ENCODE measurements at regions not wholly inside any gene's neighbourhood (a gene's known extent, or its start where the extent isn't known, plus 50 kb on each side); places are given as distances from the start of the nearest gene placed in this dataset.

DNA sequence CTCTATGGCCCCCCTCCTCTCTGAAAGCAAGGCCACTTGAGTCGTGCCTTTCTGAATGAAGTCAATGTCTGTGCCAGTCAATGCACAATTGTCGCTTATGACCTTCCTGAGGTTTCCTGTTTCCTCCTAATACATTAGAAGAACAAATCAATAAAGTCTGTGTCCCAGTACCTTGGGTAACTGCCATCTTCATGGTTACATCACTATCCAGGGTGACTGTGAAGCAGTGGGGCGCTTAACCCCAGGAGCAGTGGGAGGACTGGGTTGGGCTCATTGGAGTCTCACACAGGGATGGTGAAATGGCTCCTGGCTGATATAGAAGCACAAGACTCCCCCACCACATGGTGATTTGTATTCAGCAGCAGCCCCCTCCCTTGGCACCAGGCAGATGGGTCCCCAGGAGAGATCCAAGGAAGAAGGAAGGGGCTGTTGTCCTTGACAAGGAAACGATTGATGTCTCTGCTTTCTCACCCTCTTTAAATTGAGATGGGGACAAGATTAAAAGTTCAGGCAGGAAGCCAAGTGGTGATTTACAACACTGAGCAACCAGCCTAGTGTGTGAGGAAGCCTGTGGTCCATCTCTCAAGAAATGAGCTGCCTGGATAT, 261.9 kb upstream of the ZNF462 start:
- TF ChIP-seq, protein P1, sequence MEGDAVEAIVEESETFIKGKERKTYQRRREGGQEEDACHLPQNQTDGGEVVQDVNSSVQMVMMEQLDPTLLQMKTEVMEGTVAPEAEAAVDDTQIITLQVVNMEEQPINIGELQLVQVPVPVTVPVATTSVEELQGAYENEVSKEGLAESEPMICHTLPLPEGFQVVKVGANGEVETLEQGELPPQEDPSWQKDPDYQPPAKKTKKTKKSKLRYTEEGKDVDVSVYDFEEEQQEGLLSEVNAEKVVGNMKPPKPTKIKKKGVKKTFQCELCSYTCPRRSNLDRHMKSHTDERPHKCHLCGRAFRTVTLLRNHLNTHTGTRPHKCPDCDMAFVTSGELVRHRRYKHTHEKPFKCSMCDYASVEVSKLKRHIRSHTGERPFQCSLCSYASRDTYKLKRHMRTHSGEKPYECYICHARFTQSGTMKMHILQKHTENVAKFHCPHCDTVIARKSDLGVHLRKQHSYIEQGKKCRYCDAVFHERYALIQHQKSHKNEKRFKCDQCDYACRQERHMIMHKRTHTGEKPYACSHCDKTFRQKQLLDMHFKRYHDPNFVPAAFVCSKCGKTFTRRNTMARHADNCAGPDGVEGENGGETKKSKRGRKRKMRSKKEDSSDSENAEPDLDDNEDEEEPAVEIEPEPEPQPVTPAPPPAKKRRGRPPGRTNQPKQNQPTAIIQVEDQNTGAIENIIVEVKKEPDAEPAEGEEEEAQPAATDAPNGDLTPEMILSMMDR (conservative IDR thresholded peaks at IDR 0.05; ENCODE audit: low read length), result no peak
- TF ChIP-seq EZH2phosphoT487 (IDR thresholded peaks at IDR 0.05; ENCODE audit: borderline replicate concordance, low read depth, low read length), result no peak
